HG02943 (cell line): ENCODE measurements at regions not wholly inside any gene's neighbourhood (a gene's known extent, or its start where the extent isn't known, plus 50 kb on each side); places are given as distances from the start of the nearest gene placed in this dataset.

Source experiments
- ATAC-seq: cut with Tn5 transposase; IDR thresholded peaks from one replicate; pipeline ENCODE4 v1.9.1; 2021; ENCODE audit warnings: mild to moderate bottlenecking, low read depth, moderate library complexity; ENCODE audit not compliant: unreplicated experiment

- no peak for ATAC-seq
Observed at GRCh38 chr3:55190331-55190730, 262.5 kb upstream of the LRTM1 start.

- ATAC-seq = no peak
Observed at GRCh38 chr3:55189359-55189801, 261.5 kb upstream of the LRTM1 start.

GRCh38 chr3:55185380-55185779 is 257.5 kb upstream of the LRTM1 start:
- ATAC-seq = no peak

- no peak for ATAC-seq
Observed at GRCh38 chr3:55183201-55183600, 255.3 kb upstream of the LRTM1 start.

GRCh38 chr3:55180936-55181535 is 253.2 kb upstream of the LRTM1 start:
- no peak for ATAC-seq

GRCh38 chr3:55180161-55180560 is 252.3 kb upstream of the LRTM1 start:
- no peak for ATAC-seq

GRCh38 chr3:55178336-55178735 is 250.5 kb upstream of the LRTM1 start:
- no peak for ATAC-seq

- ATAC-seq = no peak
Observed at GRCh38 chr3:55177749-55178148, 249.9 kb upstream of the LRTM1 start.

- no peak for ATAC-seq
Observed at GRCh38 chr3:55175423-55175822, 247.6 kb upstream of the LRTM1 start.

GRCh38 chr3:55174747-55175146 is 246.9 kb upstream of the LRTM1 start:
- no peak for ATAC-seq

- ATAC-seq = no peak
Observed at GRCh38 chr3:55173504-55173903, 245.6 kb upstream of the LRTM1 start.

- no peak for ATAC-seq
Observed at GRCh38 chr3:55172913-55173312, 245.1 kb upstream of the LRTM1 start.

GRCh38 chr3:55170444-55170843 is 242.6 kb upstream of the LRTM1 start:
- no peak for ATAC-seq

GRCh38 chr3:55169608-55170072 is 241.8 kb upstream of the LRTM1 start:
- ATAC-seq = no peak

GRCh38 chr3:55169161-55169560 is 241.3 kb upstream of the LRTM1 start:
- no peak for ATAC-seq

GRCh38 chr3:55167586-55168317 is 239.9 kb upstream of the LRTM1 start:
- ATAC-seq = no peak

- no peak for ATAC-seq
Observed at GRCh38 chr3:55166576-55167555, 239.0 kb upstream of the LRTM1 start.

- ATAC-seq = no peak
Observed at GRCh38 chr3:55165704-55166405, 238.0 kb upstream of the LRTM1 start.

GRCh38 chr3:55165278-55165677 is 237.4 kb upstream of the LRTM1 start:
- ATAC-seq = no peak

- ATAC-seq = no peak
Observed at GRCh38 chr3:55164876-55165275, 237.0 kb upstream of the LRTM1 start.
